A673 (cell line): ENCODE measurements at regions not wholly inside any gene's neighbourhood (a gene's known extent, or its start where the extent isn't known, plus 50 kb on each side); places are given as distances from the start of the nearest gene placed in this dataset.

Experiments used
- BruUV-seq: library from RNA; stranded (reverse); fragments of 400-500 nt; replicated peaks from 2 replicates; lab custom pipeline; 2021; lab: Mats Ljungman, UMichigan
- CTCF ChIA-PET: fragments of 300-600 bp; sonication (Branson Sonifier 250); formaldehyde crosslinking; loops from one replicate; lab custom pipeline; 2022; ENCODE audit warnings: antibody characterized with exemption; lab: Charles Lee
- POLR2A ChIA-PET: fragments of 300-600 bp; sonication (Branson Sonifier 250); formaldehyde crosslinking; loops from one replicate; lab custom pipeline; 2022; ENCODE audit warnings: antibody characterized with exemption; ENCODE audit not compliant: low non-redundant PET; lab: Charles Lee
- DNase-seq: peaks from one replicate; pipeline ENCODE4 v3.0.0-alpha.2; 2015; ENCODE audit warnings: low spot score
- H3K27ac ChIP-seq: fragments of 200-600 bp; sonication (generic); 2 replicates; pipeline ENCODE4 v1.5.1; 2016; ENCODE audit warnings: mixed run types, low read depth, mild to moderate bottlenecking, mixed read lengths, antibody characterized with exemption, low read length; ENCODE audit not compliant: poor library complexity, severe bottlenecking
- H3K27me3 ChIP-seq: fragments of 200-600 bp; sonication (generic); replicated peaks from 2 replicates; pipeline ENCODE4 v1.6.1; 2017; ENCODE audit warnings: mixed run types, low read depth, mild to moderate bottlenecking, mixed read lengths, antibody characterized with exemption, low read length; ENCODE audit not compliant: insufficient read depth, poor library complexity
- H3K36me3 ChIP-seq: fragments of 200-600 bp; sonication (generic); 2 replicates; pipeline ENCODE4 v1.6.1; 2016; ENCODE audit warnings: mixed run types, mild to moderate bottlenecking, mixed read lengths, antibody characterized with exemption, low read length; ENCODE audit not compliant: insufficient read depth, poor library complexity, severe bottlenecking
- H3K4me1 ChIP-seq: fragments of 200-600 bp; sonication (generic); 2 replicates; pipeline ENCODE4 v1.6.1; 2017; ENCODE audit warnings: mixed run types, mild to moderate bottlenecking, mixed read lengths, antibody characterized with exemption, low read length; ENCODE audit not compliant: insufficient read depth, poor library complexity, severe bottlenecking
- H3K4me3 ChIP-seq: fragments of 200-600 bp; sonication (generic); 2 replicates; pipeline ENCODE4 v1.5.1; 2016; ENCODE audit warnings: low read depth, mixed run types, mild to moderate bottlenecking, mixed read lengths, low read length; ENCODE audit not compliant: poor library complexity, severe bottlenecking
- H3K9me3 ChIP-seq: fragments of 200-600 bp; sonication (generic); 2 replicates; pipeline ENCODE4 v1.6.1; 2016; ENCODE audit warnings: mixed run types, low read depth, mild to moderate bottlenecking, mixed read lengths, antibody characterized with exemption, low read length; ENCODE audit not compliant: poor library complexity, severe bottlenecking
- EZH2 ChIP-seq: fragments of 200-600 bp; sonication (generic); IDR thresholded peaks from 2 replicates; pipeline ENCODE4 v1.6.1; 2017; ENCODE audit warnings: borderline replicate concordance, low read depth, mild to moderate bottlenecking, mixed read lengths, antibody characterized with exemption, low read length; ENCODE audit not compliant: poor library complexity, severe bottlenecking
- intact Hi-C: fragments of 100-400 bp; cut with micrococcal nuclease; formaldehyde crosslinking; loops from one replicate; pipeline ENCODE4 v1.10.0; 2022; ENCODE audit not compliant: unreplicated experiment
- TF ChIP-seq, protein P1 (sequence below): fragments of 300-800, 200-600 bp; sonication (generic); conservative IDR thresholded peaks from 2 replicates; pipeline ENCODE4 v1.5.1; 2017; ENCODE audit warnings: low read depth, mild to moderate bottlenecking, antibody characterized with exemption, low read length, moderate library complexity, mixed read lengths

DNA sequence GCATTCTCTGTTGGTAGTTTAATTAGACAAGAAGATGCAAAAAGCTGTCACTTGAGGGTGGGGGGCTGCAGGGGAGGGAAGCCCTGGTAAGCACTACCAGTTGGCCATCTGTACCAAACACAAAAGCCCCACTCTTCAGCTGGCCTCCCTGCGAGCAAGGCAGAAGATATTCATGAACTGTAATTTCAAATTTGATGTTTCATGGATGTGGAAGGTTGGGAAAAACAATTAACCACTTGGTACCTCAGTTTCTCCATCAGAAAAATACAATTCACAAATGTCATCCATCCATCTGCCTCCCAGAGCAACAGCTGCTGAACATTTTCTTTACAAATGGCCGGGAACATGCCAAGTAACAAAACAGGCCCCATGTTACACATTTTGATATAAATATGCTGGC is 265.3 kb downstream of the HNRNPD start:
- H3K27ac ChIP-seq, result no peak overlapping the region
- no TSS peak for BruUV-seq
- ChIA-PET CTCF (no interaction called here), POLR2A (no interaction called here)
- H3K36me3 ChIP-seq, result no peaks in the 10 kb centered on the region
- DNase-seq, result no peak
- no peaks in the 10 kb centered on the region for H3K9me3 ChIP-seq
- intact Hi-C loops, result no loop called here
- no peak overlapping the region for H3K4me3 ChIP-seq
- TF ChIP-seq EZH2, result no peak
- TF ChIP-seq, protein P1, sequence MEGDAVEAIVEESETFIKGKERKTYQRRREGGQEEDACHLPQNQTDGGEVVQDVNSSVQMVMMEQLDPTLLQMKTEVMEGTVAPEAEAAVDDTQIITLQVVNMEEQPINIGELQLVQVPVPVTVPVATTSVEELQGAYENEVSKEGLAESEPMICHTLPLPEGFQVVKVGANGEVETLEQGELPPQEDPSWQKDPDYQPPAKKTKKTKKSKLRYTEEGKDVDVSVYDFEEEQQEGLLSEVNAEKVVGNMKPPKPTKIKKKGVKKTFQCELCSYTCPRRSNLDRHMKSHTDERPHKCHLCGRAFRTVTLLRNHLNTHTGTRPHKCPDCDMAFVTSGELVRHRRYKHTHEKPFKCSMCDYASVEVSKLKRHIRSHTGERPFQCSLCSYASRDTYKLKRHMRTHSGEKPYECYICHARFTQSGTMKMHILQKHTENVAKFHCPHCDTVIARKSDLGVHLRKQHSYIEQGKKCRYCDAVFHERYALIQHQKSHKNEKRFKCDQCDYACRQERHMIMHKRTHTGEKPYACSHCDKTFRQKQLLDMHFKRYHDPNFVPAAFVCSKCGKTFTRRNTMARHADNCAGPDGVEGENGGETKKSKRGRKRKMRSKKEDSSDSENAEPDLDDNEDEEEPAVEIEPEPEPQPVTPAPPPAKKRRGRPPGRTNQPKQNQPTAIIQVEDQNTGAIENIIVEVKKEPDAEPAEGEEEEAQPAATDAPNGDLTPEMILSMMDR, result no peak
- no peaks in the 10 kb centered on the region for H3K27me3 ChIP-seq
- no peaks in the 10 kb centered on the region for H3K4me1 ChIP-seq

DNA sequence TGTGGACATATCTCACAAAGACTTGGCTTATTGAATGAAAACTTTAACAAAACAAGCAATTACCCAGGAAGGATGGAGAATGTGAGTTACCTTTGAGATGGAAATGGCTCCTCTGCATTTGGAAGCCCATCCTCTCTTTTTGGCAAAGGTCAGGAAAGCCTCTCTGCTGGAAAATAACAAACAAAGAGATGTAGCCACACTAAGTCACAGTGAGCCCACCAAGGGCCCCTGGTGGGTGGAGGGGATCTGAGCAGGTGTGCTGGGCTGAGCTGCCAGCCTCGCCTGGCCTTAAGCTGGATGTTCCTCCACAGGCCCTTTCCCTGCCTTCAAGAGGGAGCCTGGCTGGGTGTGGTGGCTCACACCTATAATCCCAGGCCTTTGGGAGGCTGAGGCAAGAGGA is 269.2 kb downstream of the HNRNPD start:
- Histone ChIP-seq H3K4me3 (no peak overlapping the region), H3K4me1 (no peaks in the 10 kb centered on the region), H3K27me3 (no peaks in the 10 kb centered on the region), H3K9me3 (no peaks in the 10 kb centered on the region), H3K27ac (no peak overlapping the region), H3K36me3 (no peaks in the 10 kb centered on the region)
- DNase-seq, result no peak
- intact Hi-C loops, result no loop called here
- TF ChIP-seq EZH2, result no peak
- TF ChIP-seq, protein P1, result no peak
- POLR2A ChIA-PET, result no interaction called here
- no TSS peak for BruUV-seq
- CTCF ChIA-PET, result no interaction called here

DNA sequence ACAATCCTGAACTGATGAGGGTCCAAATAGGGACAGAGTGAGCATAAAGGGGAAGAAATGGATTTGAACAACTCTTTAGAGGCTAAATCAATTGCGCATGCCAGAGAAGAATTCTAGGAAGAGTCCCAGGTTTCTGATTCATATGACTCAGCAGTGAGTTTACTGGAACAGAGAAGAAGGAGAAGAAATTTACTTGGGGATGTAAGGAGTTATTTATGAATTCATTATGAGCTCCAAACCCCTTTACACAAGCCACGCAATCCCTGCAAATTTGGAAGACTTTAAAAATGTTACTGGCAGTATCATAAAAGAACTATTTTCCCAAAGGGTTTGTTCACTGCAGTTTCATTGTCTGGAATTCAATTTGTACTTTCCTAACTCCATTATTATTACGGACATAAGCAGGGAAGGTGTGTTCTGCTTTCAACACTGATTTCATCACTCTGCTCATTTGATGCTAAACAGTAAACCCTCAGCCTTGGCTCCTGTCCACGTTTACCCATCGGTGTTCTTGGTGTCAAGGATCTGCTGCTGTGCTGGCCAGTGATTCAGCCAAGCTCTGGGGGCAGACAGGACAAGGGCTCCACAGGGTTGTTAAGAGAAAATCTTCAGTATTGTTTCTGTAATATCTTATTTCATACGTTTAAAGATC is 273.7 kb downstream of the HNRNPD start:
- Histone ChIP-seq H3K27ac (no peak overlapping the region), H3K27me3 (no peaks in the 10 kb centered on the region), H3K9me3 (no peaks in the 10 kb centered on the region), H3K36me3 (no peaks in the 10 kb centered on the region), H3K4me3 (no peak overlapping the region), H3K4me1 (no peaks in the 10 kb centered on the region)
- ChIA-PET POLR2A (no interaction called here), CTCF (no interaction called here)
- TF ChIP-seq, protein P1, result no peak
- TF ChIP-seq EZH2, result no peak
- intact Hi-C loops, result no loop called here
- no peak for DNase-seq
- BruUV-seq, result no TSS peak
